ENCODE measurements at regions not wholly inside any gene's neighbourhood (a gene's known extent, or its start where the extent isn't known, plus 50 kb on each side); places are given as distances from the start of the nearest gene placed in this dataset.

DNA sequence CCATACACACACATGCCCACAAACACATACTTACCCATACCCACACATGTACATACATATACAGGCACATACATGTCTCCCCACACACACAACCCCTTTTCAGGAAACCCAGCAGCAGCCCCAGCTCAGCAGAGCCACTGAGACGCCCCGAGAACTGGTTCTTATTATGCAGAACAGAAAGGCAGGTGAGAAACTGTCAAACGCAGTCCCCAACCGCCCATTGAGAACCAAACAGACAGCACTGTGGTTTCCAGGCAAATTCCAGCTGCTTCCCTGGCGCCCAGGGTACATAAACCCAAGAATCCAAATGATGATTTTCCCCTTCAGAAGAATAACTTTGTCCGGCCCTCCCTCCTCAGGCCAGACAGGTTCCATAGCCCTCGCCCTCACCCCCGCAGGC lies 366.6 kb upstream of the ZMIZ1 start:
- Histone ChIP-seq H3K4me3 (ENCODE audit: low read depth, low read length) (no peak overlapping the region), H3K9me3 (no peaks in the 10 kb centered on the region), H3K36me3 (no peaks in the 10 kb centered on the region), H3K4me1 (no peaks in the 10 kb centered on the region), H3K27me3 (no peaks in the 10 kb centered on the region)
- DNase-seq: no peak
- no peak for TF ChIP-seq CTCF (IDR thresholded peaks at IDR 0.05; ENCODE audit: low read depth, low read length)

DNA sequence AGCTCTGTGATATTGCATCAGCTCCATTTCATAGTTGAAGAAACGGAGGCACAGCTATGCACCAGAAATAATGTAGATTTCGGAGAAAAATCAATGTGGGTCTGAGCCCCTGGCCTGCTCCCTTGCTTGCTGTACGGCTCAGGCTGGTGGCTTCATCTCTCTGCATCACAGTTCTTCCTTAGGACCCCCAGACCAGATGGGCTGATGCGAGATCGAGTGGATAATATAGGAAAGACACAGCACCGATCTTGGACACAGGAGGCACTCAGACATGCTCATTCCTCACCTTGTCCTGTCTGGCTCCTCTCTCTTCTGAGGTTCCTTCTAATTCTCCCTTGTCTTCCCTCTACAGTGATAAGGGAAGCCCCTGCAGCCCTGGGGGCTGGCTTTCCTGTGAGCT lies 365.9 kb upstream of the ZMIZ1 start:
- no peaks in the 10 kb centered on the region for H3K27me3 ChIP-seq
- DNase-seq: no peak
- no peaks in the 10 kb centered on the region for H3K9me3 ChIP-seq
- TF ChIP-seq CTCF (IDR thresholded peaks at IDR 0.05; ENCODE audit: low read depth, low read length): no peak
- H3K36me3 ChIP-seq: no peaks in the 10 kb centered on the region
- no peak overlapping the region for H3K4me3 ChIP-seq (ENCODE audit: low read depth, low read length)
- H3K4me1 ChIP-seq: no peaks in the 10 kb centered on the region

DNA sequence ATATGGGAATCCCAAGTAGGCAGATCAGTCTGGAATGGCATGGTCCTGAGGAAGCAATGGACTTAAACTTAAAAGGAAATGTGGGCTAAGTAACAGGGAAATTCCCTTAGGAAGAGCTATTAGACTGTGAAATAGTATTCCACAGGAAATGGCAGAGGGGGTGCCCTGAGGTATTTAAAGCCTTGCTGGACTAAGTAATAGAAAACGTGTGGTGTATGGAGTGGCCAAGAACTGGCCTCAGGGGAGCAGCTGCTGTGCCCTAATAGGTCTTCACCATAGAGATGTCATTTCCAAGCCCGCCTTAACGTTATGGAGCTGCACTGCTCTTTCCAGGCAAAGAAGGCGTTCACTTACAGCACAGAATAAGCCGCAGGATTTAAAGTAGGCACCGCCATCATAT lies 365.2 kb upstream of the ZMIZ1 start:
- no peaks in the 10 kb centered on the region for H3K27me3 ChIP-seq
- H3K4me3 ChIP-seq (ENCODE audit: low read depth, low read length): no peak overlapping the region
- TF ChIP-seq CTCF (IDR thresholded peaks at IDR 0.05; ENCODE audit: low read depth, low read length): no peak
- H3K9me3 ChIP-seq: no peaks in the 10 kb centered on the region
- no peaks in the 10 kb centered on the region for H3K36me3 ChIP-seq
- H3K4me1 ChIP-seq: no peaks in the 10 kb centered on the region
- DNase-seq: no peak

GRCh38 chr10:78706256-78706655 lies 362.5 kb upstream of the ZMIZ1 start:
- Histone ChIP-seq H3K4me1 (no peaks in the 10 kb centered on the region), H3K4me3 (ENCODE audit: low read depth, low read length) (no peak overlapping the region), H3K9me3 (no peaks in the 10 kb centered on the region), H3K27me3 (no peaks in the 10 kb centered on the region), H3K36me3 (no peaks in the 10 kb centered on the region)
- TF ChIP-seq CTCF (IDR thresholded peaks at IDR 0.05; ENCODE audit: low read depth, low read length): no peak
- DNase-seq: no peak

GRCh38 chr10:78706726-78707540 lies 361.8 kb upstream of the ZMIZ1 start:
- H3K27me3 ChIP-seq: no peaks in the 10 kb centered on the region
- no peaks in the 10 kb centered on the region for H3K36me3 ChIP-seq
- DNase-seq: no peak
- no peaks in the 10 kb centered on the region for H3K4me1 ChIP-seq
- H3K9me3 ChIP-seq: no peaks in the 10 kb centered on the region
- TF ChIP-seq CTCF (IDR thresholded peaks at IDR 0.05; ENCODE audit: low read depth, low read length): no peak
- no peak overlapping the region for H3K4me3 ChIP-seq (ENCODE audit: low read depth, low read length)

DNA sequence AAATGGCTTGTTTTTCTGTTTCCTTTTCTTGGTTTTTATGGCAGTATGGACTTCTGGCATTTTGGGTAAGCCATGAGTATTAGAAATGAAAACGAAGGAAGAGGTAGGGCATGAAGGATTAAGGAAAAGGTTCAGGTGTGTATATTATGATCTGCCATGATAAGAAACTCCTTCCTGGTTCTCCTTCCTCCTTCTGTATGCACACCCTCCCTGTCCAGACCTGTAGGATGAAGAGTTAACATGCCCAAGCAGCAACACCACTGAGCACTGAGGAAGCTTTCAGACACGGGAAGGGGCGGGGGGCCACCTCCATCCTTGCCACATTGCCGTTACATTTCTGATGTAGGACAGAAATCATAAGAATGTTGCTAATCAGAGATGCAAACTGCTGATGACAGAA lies 361.0 kb upstream of the ZMIZ1 start:
- no peaks in the 10 kb centered on the region for H3K4me1 ChIP-seq
- H3K4me3 ChIP-seq (ENCODE audit: low read depth, low read length): no peak overlapping the region
- no peak for TF ChIP-seq CTCF (IDR thresholded peaks at IDR 0.05; ENCODE audit: low read depth, low read length)
- DNase-seq: no peak
- no peaks in the 10 kb centered on the region for H3K9me3 ChIP-seq
- no peaks in the 10 kb centered on the region for H3K27me3 ChIP-seq
- H3K36me3 ChIP-seq: no peaks in the 10 kb centered on the region
